SJCRH30 (cell line): ENCODE measurements at regions not wholly inside any gene's neighbourhood (a gene's known extent, or its start where the extent isn't known, plus 50 kb on each side); places are given as distances from the start of the nearest gene placed in this dataset.

Experiments used
- DNase-seq, 2 experiments: peaks; one replicate each; pipeline ENCODE4 v3.0.0-alpha.2; 2015 to 2020
- H3K27ac ChIP-seq: fragments of 250-450 bp; sonication (Bioruptor Pico); 2 replicates; pipeline ENCODE4 v1.5.1; 2020; ENCODE audit warnings: mild to moderate bottlenecking, moderate library complexity
- H3K27me3 ChIP-seq: fragments of 250-450 bp; sonication (Bioruptor Pico); 2 replicates; pipeline ENCODE4 v1.5.1; 2020; ENCODE audit warnings: mild to moderate bottlenecking, moderate library complexity
- H3K36me3 ChIP-seq: fragments of 250-450 bp; sonication (Bioruptor Pico); 2 replicates; pipeline ENCODE4 v1.5.1; 2020; ENCODE audit warnings: mild to moderate bottlenecking, moderate library complexity
- H3K4me1 ChIP-seq: fragments of 250-450 bp; sonication (Bioruptor Pico); 2 replicates; pipeline ENCODE4 v1.5.1; 2020; ENCODE audit warnings: mild to moderate bottlenecking, moderate library complexity
- H3K4me3 ChIP-seq: fragments of 250-450 bp; sonication (Bioruptor Pico); 2 replicates; pipeline ENCODE4 v1.5.1; 2020; ENCODE audit warnings: mild to moderate bottlenecking, moderate library complexity
- H3K9me3 ChIP-seq: fragments of 250-450 bp; sonication (Bioruptor Pico); replicated peaks from 2 replicates; pipeline ENCODE4 v1.5.1; 2020; ENCODE audit warnings: mild to moderate bottlenecking, moderate library complexity

DNA sequence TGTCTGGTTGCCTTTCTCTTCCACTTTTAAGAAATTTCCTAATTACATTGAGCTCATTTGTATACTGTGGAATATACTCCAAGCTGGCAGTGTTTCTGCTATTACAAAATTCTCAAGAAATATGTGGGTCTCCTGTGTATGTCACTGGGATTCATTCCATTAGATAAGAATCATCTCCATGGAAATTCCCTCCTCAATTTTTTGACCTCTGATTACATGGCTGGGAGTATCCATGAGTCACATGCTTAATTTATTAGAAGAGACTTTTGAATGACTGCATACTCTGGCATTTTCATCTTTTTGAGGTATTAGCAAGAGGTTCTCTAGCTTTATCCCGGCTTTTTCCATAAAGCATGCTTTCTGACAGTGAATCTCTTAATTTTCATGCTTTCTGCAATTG, 665.5 kb upstream of the CNTNAP5 start:
- DNase-seq: no peak
- Histone ChIP-seq H3K4me3 (no peak overlapping the region), H3K27me3 (no peaks in the 10 kb centered on the region), H3K9me3 (no peaks in the 10 kb centered on the region), H3K27ac (no peak overlapping the region), H3K36me3 (no peaks in the 10 kb centered on the region), H3K4me1 (no peaks in the 10 kb centered on the region)

DNA sequence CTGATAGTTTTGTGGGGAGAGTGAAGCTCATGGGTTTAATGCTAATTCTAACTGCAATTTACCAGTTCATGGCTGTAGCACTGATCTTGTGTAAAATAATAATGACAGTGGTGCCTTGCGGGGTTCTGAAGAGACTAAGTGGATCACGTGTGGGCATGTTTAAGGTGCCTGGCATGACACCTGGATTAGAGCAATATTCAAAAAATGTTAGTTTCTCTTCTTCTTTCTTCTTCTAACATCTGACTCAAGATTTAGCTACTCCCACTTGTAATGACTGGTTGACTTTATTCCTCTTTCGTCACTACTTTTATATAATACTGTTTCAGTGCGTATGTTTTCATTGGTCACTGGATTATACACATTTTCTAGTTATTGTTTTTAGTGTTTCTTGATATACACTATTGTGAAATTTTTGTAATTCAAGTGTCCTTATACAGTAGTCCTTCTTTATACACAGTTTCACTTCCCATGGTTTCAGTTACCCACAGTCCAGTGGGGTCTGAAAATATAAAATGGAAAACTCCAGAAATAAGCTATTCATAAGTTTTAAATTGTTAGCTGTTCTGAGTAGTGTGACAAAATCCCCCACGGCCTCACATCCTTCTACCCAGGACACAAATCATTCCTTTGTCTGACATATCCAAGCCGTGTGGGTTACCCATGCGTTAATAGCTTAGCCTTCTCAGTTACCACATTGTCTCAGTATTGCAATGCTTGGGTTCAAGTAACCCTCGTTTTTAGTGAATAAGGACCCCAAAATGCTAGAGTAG, 662.2 kb upstream of the CNTNAP5 start:
- H3K36me3 ChIP-seq: no peaks in the 10 kb centered on the region
- H3K4me3 ChIP-seq: no peak overlapping the region
- no peak overlapping the region for H3K27ac ChIP-seq
- DNase-seq: no peak
- H3K9me3 ChIP-seq: no peaks in the 10 kb centered on the region
- no peaks in the 10 kb centered on the region for H3K4me1 ChIP-seq
- H3K27me3 ChIP-seq: no peaks in the 10 kb centered on the region

DNA sequence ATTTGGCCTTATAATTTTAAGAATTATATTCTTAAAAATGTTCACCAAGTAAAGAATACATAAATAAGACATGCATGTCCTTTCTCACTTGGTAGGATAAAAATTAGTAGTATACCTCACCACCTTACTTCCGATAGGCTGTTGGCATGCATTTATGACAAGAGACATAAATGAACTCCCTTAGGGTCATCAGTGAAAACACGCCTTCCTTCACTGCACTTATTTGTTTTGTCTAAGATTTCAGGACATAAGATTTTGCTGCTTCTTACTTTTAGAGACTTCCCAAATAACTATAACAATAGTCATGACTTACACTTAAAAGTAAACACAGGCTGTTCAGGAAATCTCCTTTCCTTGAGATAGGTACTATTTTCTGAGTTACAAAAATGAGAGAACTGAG, 661.3 kb upstream of the CNTNAP5 start:
- Histone ChIP-seq H3K27ac (no peak overlapping the region), H3K4me3 (no peak overlapping the region), H3K4me1 (no peaks in the 10 kb centered on the region), H3K36me3 (no peaks in the 10 kb centered on the region), H3K27me3 (no peaks in the 10 kb centered on the region), H3K9me3 (no peaks in the 10 kb centered on the region)
- no peak for DNase-seq

DNA sequence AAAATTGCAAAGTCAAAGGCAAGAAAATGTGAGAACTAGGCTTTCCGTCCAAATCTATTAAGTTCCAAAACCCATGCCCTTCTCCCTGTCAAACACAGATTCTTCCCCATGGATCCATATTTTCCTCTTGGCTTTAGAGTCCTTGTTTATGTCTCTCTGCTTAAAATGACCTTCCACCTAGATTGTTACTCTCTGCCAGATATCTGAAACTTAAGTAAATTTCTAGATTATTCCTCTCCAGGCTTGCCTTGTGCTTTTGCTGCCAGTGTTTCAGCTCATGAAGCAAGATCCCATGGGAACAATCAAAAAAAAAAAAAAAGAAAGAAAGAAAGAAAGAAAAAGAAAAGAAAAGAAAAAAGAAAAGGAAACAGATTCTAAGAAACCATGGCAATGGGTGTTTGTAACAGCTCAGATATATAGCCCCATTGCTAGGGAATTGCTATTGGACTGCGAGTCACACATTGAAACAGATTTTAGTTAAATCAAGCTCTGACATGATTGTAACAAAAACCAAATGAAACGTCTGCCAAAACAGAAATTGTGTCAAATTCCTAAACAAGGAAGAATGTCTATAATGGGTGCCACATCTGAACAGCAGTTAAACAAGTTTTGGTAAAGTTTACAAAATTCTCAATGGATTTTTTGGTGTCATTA, 660.7 kb upstream of the CNTNAP5 start:
- no peak for DNase-seq
- no peaks in the 10 kb centered on the region for H3K4me1 ChIP-seq
- H3K4me3 ChIP-seq: no peak overlapping the region

DNA sequence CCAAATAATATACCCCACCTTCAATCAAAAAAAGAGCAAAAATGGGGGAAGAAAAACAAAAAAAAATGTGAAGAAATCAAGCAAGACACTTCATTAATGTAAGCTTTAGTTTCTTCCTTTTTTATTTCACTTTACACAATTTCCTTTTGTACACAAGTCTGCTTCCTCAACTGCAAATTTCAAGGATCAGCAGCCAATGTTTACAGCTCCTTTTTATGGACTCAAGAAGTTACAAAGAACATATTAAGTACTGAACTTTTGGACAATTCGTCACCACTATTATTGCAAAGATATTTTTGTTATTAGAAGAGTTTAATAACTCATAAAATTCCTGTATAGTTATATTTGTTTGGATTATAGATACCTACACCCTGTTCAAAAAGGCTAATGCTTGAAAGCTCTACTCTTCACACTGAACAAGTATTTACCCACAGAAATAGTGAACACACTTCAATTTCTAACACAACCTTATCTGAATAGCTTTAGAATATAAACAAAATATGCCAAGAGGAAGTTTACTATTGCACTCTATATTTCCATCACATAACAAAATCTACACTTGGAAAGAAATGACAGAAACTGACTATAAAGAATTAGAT, 658.7 kb upstream of the CNTNAP5 start:
- no peak for DNase-seq
- Histone ChIP-seq H3K36me3 (no peaks in the 10 kb centered on the region), H3K9me3 (no peaks in the 10 kb centered on the region), H3K4me1 (no peaks in the 10 kb centered on the region), H3K27me3 (no peaks in the 10 kb centered on the region), H3K27ac (no peak overlapping the region), H3K4me3 (no peak overlapping the region)

More for the DNA sequence above, 660.7 kb upstream of the CNTNAP5 start:
- no peaks in the 10 kb centered on the region for H3K36me3 ChIP-seq
- no peaks in the 10 kb centered on the region for H3K27me3 ChIP-seq
- H3K9me3 ChIP-seq: no peaks in the 10 kb centered on the region
- H3K27ac ChIP-seq: no peak overlapping the region

DNA sequence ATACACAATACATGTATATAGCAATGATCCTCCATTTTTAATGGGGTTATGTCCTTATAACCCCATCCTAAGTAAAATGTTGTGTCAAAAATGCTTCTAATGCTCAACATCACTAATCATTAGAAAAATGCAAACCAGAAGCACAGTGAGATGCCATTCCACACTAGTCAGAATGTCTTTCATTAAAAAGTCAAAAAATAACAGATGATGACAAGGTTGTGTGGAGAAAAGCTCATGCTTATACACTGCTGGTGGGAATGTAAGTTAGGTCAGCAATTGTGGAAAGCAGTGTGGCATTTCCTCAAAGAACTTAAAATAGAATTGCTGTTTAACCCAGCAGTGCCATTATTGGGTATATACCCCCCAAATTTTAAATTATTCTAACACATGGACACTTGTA, 654.9 kb upstream of the CNTNAP5 start:
- no peak for DNase-seq

DNA sequence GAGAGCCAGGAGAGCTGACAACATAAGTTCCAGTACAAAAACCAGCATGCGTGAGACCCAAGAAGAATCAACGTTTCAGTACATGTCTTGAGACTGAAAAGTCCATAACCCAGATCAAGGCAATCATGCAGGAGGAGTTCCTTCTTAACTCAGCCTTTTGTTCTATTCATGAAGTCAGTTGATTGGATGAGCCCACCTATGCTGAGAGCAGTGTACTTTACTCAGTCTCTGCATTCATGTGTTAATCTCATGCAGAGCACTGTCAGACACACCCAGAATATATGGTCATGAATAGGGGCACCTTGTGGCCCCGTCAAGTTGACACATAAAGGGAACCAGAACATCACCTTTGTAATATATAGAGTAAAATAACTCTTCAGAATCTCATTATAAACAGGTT, 653.6 kb upstream of the CNTNAP5 start:
- H3K9me3 ChIP-seq: no peaks in the 10 kb centered on the region
- H3K27me3 ChIP-seq: no peaks in the 10 kb centered on the region
- no peaks in the 10 kb centered on the region for H3K4me1 ChIP-seq
- no peak overlapping the region for H3K4me3 ChIP-seq
- no peak for DNase-seq
- H3K27ac ChIP-seq: no peak overlapping the region
- no peaks in the 10 kb centered on the region for H3K36me3 ChIP-seq

More for the DNA sequence above, 654.9 kb upstream of the CNTNAP5 start:
- no peak overlapping the region for H3K27ac ChIP-seq
- no peaks in the 10 kb centered on the region for H3K4me1 ChIP-seq
- H3K9me3 ChIP-seq: no peaks in the 10 kb centered on the region
- no peaks in the 10 kb centered on the region for H3K27me3 ChIP-seq
- H3K4me3 ChIP-seq: no peak overlapping the region
- no peaks in the 10 kb centered on the region for H3K36me3 ChIP-seq

DNA sequence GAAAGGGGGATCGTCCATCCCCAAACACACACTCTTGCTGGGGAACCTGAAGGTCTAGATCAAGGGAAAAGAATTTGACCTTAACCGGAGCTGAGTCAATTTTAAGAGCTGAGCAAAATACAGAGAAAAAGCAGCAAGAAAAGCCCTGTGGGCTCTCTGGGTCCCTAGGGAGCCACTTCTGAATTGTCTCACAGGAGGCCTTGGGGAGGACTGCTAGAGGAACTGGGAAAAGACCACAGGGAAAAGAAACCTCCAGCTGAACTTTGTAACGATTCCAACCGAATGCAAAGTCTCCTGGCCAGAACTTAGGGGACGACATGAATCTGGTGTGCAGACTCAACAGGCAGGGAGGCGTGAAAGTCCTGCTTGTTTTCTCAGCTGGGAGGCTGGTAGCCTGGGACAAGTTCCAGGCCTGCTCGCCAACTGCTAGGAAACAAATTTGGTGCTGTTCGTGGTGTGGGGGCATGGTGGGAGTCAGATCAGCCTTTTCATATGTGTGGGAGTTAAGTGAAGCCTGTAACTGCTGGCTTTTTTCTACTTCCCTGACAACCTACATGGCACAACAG, 644.6 kb upstream of the CNTNAP5 start:
- no peak overlapping the region for H3K27ac ChIP-seq
- H3K4me1 ChIP-seq: no peaks in the 10 kb centered on the region
- no peak for DNase-seq
- H3K4me3 ChIP-seq: no peak overlapping the region
- H3K36me3 ChIP-seq: no peaks in the 10 kb centered on the region
- H3K9me3 ChIP-seq: no peaks in the 10 kb centered on the region
- no peaks in the 10 kb centered on the region for H3K27me3 ChIP-seq

DNA sequence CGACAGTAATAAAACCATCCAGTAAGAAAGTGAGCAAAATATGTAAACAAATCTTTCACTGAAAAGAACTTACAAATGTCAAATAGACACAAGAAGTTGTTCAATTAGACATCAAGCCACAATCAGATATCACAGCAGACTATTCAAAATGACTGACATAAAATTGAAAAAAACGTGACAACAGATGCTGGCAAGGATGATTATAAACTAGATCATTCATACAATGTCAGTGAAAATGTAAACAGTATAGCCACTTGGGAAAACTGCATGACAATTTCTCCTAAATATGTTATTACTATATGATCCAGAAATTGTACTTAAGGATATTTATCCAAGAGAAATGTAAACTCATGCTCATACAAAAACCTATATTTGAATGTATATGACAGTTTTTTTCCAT, 609.4 kb upstream of the CNTNAP5 start:
- Histone ChIP-seq H3K4me3 (no peak overlapping the region), H3K36me3 (no peaks in the 10 kb centered on the region), H3K27ac (no peak overlapping the region), H3K27me3 (no peaks in the 10 kb centered on the region; the same call in 1 of the 2 replicates), H3K4me1 (no peaks in the 10 kb centered on the region), H3K9me3 (no peaks in the 10 kb centered on the region)
- DNase-seq: no peak

DNA sequence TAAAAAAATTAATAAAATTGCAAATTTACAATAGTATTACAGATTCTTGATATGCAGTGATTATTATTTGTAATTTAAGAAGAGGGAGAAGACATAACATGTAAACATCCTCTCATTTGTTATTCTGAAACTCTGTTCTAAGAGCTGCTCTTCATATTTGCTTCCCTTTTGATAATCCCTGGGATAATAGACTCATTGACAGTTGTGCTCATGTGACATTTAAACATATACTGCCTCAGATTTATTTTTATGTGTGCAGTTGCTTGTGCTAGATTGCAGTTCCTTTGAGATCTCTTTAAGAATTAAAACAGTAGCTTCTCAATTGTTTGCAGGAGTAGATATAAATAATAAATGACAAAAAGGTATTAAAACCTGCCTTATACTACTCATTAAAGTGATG, 605.1 kb upstream of the CNTNAP5 start:
- Histone ChIP-seq H3K4me3 (no peak overlapping the region), H3K36me3 (no peaks in the 10 kb centered on the region), H3K27me3 (peaks cover 6% of the 10 kb centered on the region; the same call in 1 of the 2 replicates), H3K27ac (no peak overlapping the region), H3K4me1 (no peaks in the 10 kb centered on the region), H3K9me3 (no peaks in the 10 kb centered on the region)
- no peak for DNase-seq

DNA sequence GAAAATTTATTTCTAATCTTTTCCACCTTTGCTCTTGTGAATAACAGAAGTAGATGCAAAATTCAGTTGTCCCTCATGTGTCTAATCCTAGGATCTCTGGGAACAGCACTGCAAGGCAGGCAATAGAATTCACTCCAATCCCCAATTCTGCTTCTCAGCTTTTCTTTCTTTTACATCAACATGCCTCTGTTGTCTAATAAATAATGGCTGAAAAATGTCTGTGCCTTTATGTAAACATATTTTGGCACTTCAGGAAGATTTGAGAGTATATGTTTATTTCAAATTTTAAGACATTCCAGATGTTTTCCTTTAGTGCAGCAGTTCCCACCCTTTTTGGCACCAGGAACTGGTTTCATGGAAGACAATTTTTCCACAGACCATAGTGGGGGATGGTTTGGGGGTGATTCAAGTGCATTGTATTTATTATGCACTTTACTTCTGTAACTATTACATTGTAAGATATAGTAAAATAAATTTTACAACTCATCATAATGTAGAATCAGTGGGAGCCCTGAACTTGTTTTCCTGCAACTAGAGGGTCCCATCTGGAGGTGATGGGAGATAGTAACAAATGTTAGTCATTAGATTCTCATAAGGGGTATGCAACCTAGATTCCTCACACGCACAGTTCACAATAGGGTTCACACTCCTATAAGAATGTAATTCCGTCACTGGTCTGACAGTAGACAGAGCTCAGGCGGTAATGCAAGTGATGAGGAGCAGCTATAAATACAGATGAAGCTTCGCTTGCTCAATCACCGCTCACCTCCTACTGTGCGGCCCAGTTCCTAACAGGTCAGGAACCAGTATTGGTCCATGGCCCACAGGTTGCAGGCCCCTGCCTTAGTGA, 590.3 kb upstream of the CNTNAP5 start:
- Histone ChIP-seq H3K4me1 (no peaks in the 10 kb centered on the region), H3K36me3 (no peaks in the 10 kb centered on the region), H3K27me3 (no peaks in the 10 kb centered on the region), H3K9me3 (no peaks in the 10 kb centered on the region), H3K27ac (no peak overlapping the region), H3K4me3 (no peak overlapping the region)
- no peak for DNase-seq

DNA sequence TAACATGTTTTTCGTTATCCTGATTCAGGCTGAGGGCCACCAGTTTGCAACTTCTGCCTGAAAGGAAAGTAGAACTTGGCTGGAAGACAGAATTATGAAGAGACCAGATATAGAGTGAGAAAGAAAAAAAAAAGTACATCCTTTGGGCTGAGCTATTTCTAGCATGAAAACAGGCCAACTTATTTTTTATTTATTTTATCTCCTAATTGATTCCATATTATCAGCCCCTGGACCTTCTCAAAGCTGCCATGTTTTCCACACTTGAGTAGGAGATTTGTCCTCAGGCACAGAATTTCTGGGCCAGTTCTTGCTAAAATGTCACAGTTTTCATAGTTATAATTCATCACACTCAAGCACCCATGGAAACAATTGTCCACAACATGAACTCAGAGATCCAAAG, 586.8 kb upstream of the CNTNAP5 start:
- H3K36me3 ChIP-seq: no peaks in the 10 kb centered on the region
- no peaks in the 10 kb centered on the region for H3K4me1 ChIP-seq
- no peak overlapping the region for H3K4me3 ChIP-seq
- no peak overlapping the region for H3K27ac ChIP-seq
- no peaks in the 10 kb centered on the region for H3K27me3 ChIP-seq
- no peak for DNase-seq
- no peaks in the 10 kb centered on the region for H3K9me3 ChIP-seq

DNA sequence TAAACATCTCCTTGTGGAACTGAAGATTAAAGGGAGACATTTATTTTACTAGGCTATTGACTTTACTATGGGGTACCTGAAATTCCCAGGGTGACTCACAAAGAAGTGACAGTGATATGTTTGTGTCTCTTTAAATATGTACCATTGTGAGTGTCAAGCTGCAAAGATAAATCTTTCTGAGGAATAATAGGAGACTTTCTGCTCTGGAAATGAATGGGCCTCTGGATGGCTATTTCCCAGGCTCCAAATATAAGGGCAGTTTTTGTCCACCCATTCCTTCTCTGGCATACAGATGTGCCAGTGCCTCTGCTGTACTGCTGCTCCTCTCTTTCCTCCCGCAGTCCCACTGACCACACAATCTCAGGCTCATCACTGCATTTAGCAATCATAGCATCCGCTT, 586.4 kb upstream of the CNTNAP5 start:
- no peak for DNase-seq
- H3K36me3 ChIP-seq: no peaks in the 10 kb centered on the region
- no peak overlapping the region for H3K4me3 ChIP-seq
- H3K27me3 ChIP-seq: no peaks in the 10 kb centered on the region
- no peaks in the 10 kb centered on the region for H3K9me3 ChIP-seq
- no peaks in the 10 kb centered on the region for H3K4me1 ChIP-seq
- no peak overlapping the region for H3K27ac ChIP-seq

DNA sequence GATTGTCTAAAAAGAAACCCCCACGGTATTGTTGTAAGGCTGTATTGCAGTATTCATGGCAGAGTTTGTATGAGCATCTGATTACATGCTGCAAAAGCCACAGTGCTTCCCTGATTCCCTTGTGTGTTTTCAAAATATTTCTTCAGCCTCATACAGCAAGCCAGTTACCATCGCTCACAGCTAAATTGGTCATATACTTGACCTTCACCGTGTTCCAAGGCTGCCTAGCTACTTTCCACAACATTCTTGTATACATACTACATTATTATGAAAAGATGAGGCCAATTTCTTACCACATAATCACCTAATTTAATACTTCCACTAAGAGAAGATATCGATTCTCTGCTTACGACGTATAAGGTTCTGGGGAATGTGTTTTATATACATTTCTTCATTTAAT, 576.3 kb upstream of the CNTNAP5 start:
- no peaks in the 10 kb centered on the region for H3K27me3 ChIP-seq
- no peak overlapping the region for H3K27ac ChIP-seq
- no peak overlapping the region for H3K4me3 ChIP-seq
- no peak for DNase-seq
- H3K36me3 ChIP-seq: no peaks in the 10 kb centered on the region
- H3K9me3 ChIP-seq: no peaks in the 10 kb centered on the region
- H3K4me1 ChIP-seq: no peaks in the 10 kb centered on the region

DNA sequence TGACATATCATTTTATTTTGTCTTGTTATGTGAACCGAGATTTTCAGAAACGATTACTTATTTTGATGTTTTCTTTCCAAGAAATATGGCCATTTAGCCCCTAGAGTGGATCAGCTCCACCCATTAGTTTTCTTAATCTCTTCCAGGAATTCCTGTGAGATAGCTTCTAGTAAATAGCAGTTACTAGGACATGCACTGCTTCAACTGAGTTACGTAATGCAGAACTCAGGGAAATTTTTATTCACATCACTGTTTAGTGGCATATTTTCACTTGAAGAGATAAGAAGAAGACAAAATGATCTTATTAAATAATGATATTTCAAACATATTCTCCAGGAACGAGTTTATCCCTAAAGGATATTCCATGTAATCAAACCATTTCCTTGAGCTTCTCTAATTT, 573.5 kb upstream of the CNTNAP5 start:
- Histone ChIP-seq H3K4me3 (no peak overlapping the region), H3K36me3 (no peaks in the 10 kb centered on the region), H3K4me1 (no peaks in the 10 kb centered on the region), H3K9me3 (no peaks in the 10 kb centered on the region), H3K27me3 (no peaks in the 10 kb centered on the region), H3K27ac (no peak overlapping the region)
- no peak for DNase-seq
